Endothelial cell (in vitro differentiated cells): ENCODE measurements at regions not wholly inside any gene's neighbourhood (a gene's known extent, or its start where the extent isn't known, plus 50 kb on each side); places are given as distances from the start of the nearest gene placed in this dataset.

ENCODE experiments used
- DNase-seq: peaks from one replicate; pipeline ENCODE4 v3.0.0; 2021; ENCODE audit warnings: low spot score
- H3K27ac Mint-ChIP-seq: one replicate; pipeline ENCODE4 v1.8.0; 2021; ENCODE audit warnings: mixed read lengths, inconsistent platforms; ENCODE audit not compliant: unreplicated experiment
- H3K27me3 Mint-ChIP-seq: one replicate; pipeline ENCODE4 v1.8.0; 2021; ENCODE audit warnings: mild to moderate bottlenecking, moderate library complexity, mixed read lengths, inconsistent platforms; ENCODE audit not compliant: unreplicated experiment
- H3K36me3 Mint-ChIP-seq: one replicate; pipeline ENCODE4 v1.8.0; 2021; ENCODE audit warnings: mild to moderate bottlenecking, low read depth, mixed read lengths, inconsistent platforms; ENCODE audit not compliant: unreplicated experiment
- H3K4me1 Mint-ChIP-seq: one replicate; pipeline ENCODE4 v1.8.0; 2021; ENCODE audit warnings: mild to moderate bottlenecking, mixed read lengths, inconsistent platforms; ENCODE audit not compliant: unreplicated experiment
- H3K4me3 Mint-ChIP-seq: one replicate; pipeline ENCODE4 v1.8.0; 2021; ENCODE audit warnings: mild to moderate bottlenecking, mixed read lengths, inconsistent platforms; ENCODE audit not compliant: unreplicated experiment
- H3K9me3 Mint-ChIP-seq: one replicate; pipeline ENCODE4 v1.8.0; 2021; ENCODE audit warnings: mixed read lengths, inconsistent platforms; ENCODE audit not compliant: unreplicated experiment
- CTCF ChIP-seq: fragments of 200-600 bp; sonication (generic); IDR thresholded peaks from one replicate; pipeline ENCODE4 v1.5.0; 2021; ENCODE audit warnings: antibody characterized with exemption; ENCODE audit not compliant: unreplicated experiment

DNA sequence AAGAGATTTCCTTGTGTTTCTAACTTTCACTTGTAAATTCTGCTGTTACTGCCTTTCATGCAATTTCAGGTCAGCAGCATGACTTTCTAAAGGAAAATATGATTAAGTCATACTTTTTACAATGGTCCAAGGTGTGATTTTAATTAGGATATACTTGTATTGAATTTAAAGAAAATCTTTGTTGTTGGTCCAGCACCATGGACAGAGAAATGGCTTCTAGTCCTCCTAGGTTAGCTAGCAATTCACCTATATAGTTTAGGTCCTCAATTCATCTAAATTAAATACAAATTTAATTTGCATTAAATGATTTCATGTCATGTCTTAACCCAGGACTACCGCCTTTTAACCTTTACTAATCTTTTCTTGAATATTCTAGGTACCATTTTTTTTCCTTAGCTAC is 304.9 kb upstream of the RPS6KA3 start:
- Mint-ChIP-seq H3K4me3 (no peak overlapping the region), H3K9me3 (no peaks in the 10 kb centered on the region), H3K27ac (no peak overlapping the region), H3K27me3 (no peaks in the 10 kb centered on the region), H3K36me3 (no peaks in the 10 kb centered on the region), H3K4me1 (no peaks in the 10 kb centered on the region)
- no peak for DNase-seq
- TF ChIP-seq CTCF = no peak

DNA sequence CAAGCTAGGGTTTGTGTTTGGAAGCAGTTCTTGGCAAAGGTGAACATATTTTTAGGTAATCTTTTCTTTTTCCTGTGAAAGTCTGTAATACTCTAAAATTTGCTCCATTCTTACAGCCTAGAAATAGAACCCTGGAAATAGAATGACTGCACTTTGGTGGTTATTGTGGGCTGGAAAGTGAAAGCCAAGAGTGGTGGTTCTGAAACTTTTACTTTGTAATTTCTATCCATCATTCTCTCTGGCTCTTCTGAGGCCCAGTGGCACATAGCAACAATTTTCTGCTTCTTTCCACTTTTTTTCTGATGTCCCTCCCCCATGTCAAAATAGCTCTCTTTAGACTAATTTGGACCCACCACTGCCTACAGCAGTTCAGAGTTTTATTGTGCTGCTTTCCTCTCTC is 300.4 kb upstream of the RPS6KA3 start:
- no peak overlapping the region for H3K4me3 Mint-ChIP-seq

DNA sequence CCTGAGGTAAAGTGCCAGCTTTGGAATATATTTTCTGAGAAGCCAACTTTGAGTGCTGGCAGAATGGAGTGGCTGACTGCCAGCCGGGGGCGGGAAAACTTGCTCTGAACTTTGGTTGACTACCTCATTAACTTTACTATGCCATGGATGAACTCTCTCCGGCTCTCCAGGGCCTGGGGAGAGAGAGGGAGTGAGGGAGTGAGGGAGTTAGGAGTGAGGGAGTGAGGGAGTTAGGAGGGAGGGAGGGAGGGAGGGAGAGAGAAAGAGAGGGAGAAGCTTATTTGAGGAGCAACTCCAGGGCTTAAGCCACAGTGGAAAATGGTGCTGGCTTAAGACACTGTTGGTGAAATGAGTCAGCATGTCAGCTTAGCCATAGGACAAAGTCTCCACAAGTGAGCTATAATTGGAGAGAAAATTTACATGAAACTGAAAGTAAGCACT is 280.9 kb upstream of the RPS6KA3 start:
- DNase-seq = no peak
- Mint-ChIP-seq H3K27me3 (peaks cover 3% of the 10 kb centered on the region), H3K4me3 (no peak overlapping the region), H3K9me3 (no peaks in the 10 kb centered on the region), H3K4me1 (no peaks in the 10 kb centered on the region), H3K36me3 (no peaks in the 10 kb centered on the region), H3K27ac (no peak overlapping the region)
- TF ChIP-seq CTCF = no peak

More for the DNA sequence above, 300.4 kb upstream of the RPS6KA3 start:
- no peak for TF ChIP-seq CTCF
- no peaks in the 10 kb centered on the region for H3K27me3 Mint-ChIP-seq
- no peak overlapping the region for H3K27ac Mint-ChIP-seq
- H3K36me3 Mint-ChIP-seq = no peaks in the 10 kb centered on the region
- no peak for DNase-seq
- no peaks in the 10 kb centered on the region for H3K4me1 Mint-ChIP-seq
- H3K9me3 Mint-ChIP-seq = no peaks in the 10 kb centered on the region

- Mint-ChIP-seq H3K27me3 (peaks cover 3% of the 10 kb centered on the region), H3K27ac (no peak overlapping the region), H3K4me3 (no peak overlapping the region), H3K4me1 (no peaks in the 10 kb centered on the region), H3K36me3 (no peaks in the 10 kb centered on the region), H3K9me3 (peaks cover 7% of the 10 kb centered on the region)
- DNase-seq = no peak
- no peak for TF ChIP-seq CTCF
Observed at GRCh38 chrX:20545538-20545937, 278.8 kb upstream of the RPS6KA3 start.

- DNase-seq = no peak
- H3K36me3 Mint-ChIP-seq = no peaks in the 10 kb centered on the region
- peaks cover 1% of the 10 kb centered on the region for H3K27me3 Mint-ChIP-seq
- H3K4me1 Mint-ChIP-seq = no peaks in the 10 kb centered on the region
- H3K27ac Mint-ChIP-seq = no peak overlapping the region
- no peak overlapping the region for H3K4me3 Mint-ChIP-seq
- peaks cover 7% of the 10 kb centered on the region for H3K9me3 Mint-ChIP-seq
- no peak for TF ChIP-seq CTCF
Observed at GRCh38 chrX:20542072-20542471, 275.4 kb upstream of the RPS6KA3 start.
